Gastrocnemius medialis (tissue), 4 donors: ENCODE measurements at regions not wholly inside any gene's neighbourhood (a gene's known extent, or its start where the extent isn't known, plus 50 kb on each side); places are given as distances from the start of the nearest gene placed in this dataset.
"Not testable (repeated sequence)": the region's sequence is repeated elsewhere in the genome, so short reads cannot be mapped to it uniquely, and the experiment has no call there.

Experiments used
- ATAC-seq, 2 donors: fragments of 150-250 bp; one replicate each; pipeline ENCODE4 v1.9.1; 2016
- DNase-seq, 2 donors: peaks; one replicate each; pipeline ENCODE4 v3.0.0-alpha.2; 2019
- H3K27ac ChIP-seq, 4 donors: fragments of 200-600 bp; sonication (generic); 1 replicate in 1 of 4; 2 replicates in 3 of 4; pipeline ENCODE4 v1.5.1; 2016 to 2018; ENCODE audit warnings: mild to moderate bottlenecking in 2 of 4, moderate library complexity in 1 of 4
- H3K27me3 ChIP-seq, 3 donors: fragments of 200-600 bp; sonication (generic) in 2 of 3; 1 replicate in 1 of 3; 2 replicates in 2 of 3; pipeline versions ENCODE4 v1.5.1 to v1.6.0; 2016 to 2019; ENCODE audit warnings: mild to moderate bottlenecking in 1 of 3, moderate library complexity in 1 of 3
- H3K36me3 ChIP-seq, 2 donors: fragments of 200-600 bp; sonication (generic) in 1 of 2; one replicate each; pipeline ENCODE4 v1.5.1; 2017 to 2018
- H3K4me1 ChIP-seq, 2 donors: fragments of 200-600 bp; sonication (generic) in 1 of 2; one replicate each; pipeline ENCODE4 v1.5.1; 2016 to 2017; ENCODE audit warnings: mild to moderate bottlenecking in 2 of 2
- H3K4me3 ChIP-seq, 4 donors: fragments of 200-600 bp; sonication (generic) in 3 of 4; 1 replicate in 1 of 4; 2 replicates in 3 of 4; pipeline ENCODE4 v1.5.1; 2016 to 2019; ENCODE audit warnings: mild to moderate bottlenecking in 2 of 4
- H3K9me3 ChIP-seq, 3 donors: fragments of 200-600 bp; sonication (generic) in 2 of 3; 1 replicate in 1 of 3; 2 replicates in 2 of 3; pipeline ENCODE4 v1.5.1; 2016 to 2019
- POLR2A ChIP-seq, 2 donors: fragments of 450-650 bp; IDR thresholded peaks; one replicate each; pipeline ENCODE4 v1.6.1; 2017; ENCODE audit warnings: antibody characterized with exemption in 2 of 2, mild to moderate bottlenecking in 2 of 2, moderate library complexity in 2 of 2
- in situ Hi-C, 4 donors: fragments of 200-750 bp; cut with MboI; loops; one replicate each; pipeline versions ENCODE4 v1.15.0 to v1.8.0; 2017; ENCODE audit warnings: low sequenced_read_pairs in 4 of 4
- intact Hi-C: fragments of 100-400 bp; cut with DNase I; formaldehyde crosslinking; loops from one replicate; pipeline ENCODE4 v1.15.1; 2023; ENCODE audit warnings: low total_unique reads
- TF ChIP-seq, protein P1 (sequence below), 5 experiments: fragments of 450-650 bp in 3 of 5; fragments of 200-600 bp in 2 of 5; sonication (generic) in 2 of 5; IDR thresholded peaks in 4 of 5; conservative IDR thresholded peaks in 1 of 5; 1 replicate in 4 of 5; 2 replicates in 1 of 5; pipeline ENCODE4 v1.5.1; 2016 to 2019; ENCODE audit warnings: antibody characterized with exemption in 5 of 5, mild to moderate bottlenecking in 3 of 5, moderate library complexity in 3 of 5

DNA sequence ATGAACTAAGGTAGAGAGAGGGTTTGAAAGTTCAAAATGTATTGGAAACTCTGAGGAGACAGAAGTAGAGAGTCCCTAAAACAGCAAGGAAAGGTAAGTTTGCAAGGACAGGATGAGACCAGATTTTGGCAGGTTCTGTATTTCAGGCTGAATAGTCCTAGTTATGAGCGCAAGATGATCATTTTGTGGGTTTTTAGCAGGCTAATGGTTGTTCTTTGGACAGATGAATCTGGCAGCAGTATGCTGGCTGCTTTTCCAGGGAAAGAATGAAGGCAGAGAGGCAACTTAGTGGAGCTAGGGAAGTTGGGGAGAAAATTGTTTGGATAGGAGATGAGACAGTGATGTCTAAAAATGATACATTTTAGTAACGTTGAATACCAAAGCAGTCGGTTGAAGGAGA is 243.5 kb upstream of the NRIP1 start:
- in situ Hi-C loops: no loop called here
- Histone ChIP-seq H3K36me3 (no peaks in the 10 kb centered on the region), H3K27ac (no peak overlapping the region), H3K4me3 (no peak overlapping the region), H3K27me3 (no peaks in the 10 kb centered on the region), H3K4me1 (peaks cover 8 to 12% of the 10 kb centered on the region in 2 donors), H3K9me3 (no peaks in the 10 kb centered on the region)
- intact Hi-C loops: loop anchor here (10.0 kb wide), 1 partner anchor 244 kb away; the partner anchor contains the start of gene NRIP1
- no peak for TF ChIP-seq POLR2A (IDR thresholded peaks at IDR 0.05)
- TF ChIP-seq, protein P1, sequence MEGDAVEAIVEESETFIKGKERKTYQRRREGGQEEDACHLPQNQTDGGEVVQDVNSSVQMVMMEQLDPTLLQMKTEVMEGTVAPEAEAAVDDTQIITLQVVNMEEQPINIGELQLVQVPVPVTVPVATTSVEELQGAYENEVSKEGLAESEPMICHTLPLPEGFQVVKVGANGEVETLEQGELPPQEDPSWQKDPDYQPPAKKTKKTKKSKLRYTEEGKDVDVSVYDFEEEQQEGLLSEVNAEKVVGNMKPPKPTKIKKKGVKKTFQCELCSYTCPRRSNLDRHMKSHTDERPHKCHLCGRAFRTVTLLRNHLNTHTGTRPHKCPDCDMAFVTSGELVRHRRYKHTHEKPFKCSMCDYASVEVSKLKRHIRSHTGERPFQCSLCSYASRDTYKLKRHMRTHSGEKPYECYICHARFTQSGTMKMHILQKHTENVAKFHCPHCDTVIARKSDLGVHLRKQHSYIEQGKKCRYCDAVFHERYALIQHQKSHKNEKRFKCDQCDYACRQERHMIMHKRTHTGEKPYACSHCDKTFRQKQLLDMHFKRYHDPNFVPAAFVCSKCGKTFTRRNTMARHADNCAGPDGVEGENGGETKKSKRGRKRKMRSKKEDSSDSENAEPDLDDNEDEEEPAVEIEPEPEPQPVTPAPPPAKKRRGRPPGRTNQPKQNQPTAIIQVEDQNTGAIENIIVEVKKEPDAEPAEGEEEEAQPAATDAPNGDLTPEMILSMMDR (IDR thresholded peaks at IDR 0.05 in 4 of 5, conservative IDR thresholded peaks at IDR 0.05 in 1 of 5): no peak
- DNase-seq (no peak), ATAC-seq (no peak)

DNA sequence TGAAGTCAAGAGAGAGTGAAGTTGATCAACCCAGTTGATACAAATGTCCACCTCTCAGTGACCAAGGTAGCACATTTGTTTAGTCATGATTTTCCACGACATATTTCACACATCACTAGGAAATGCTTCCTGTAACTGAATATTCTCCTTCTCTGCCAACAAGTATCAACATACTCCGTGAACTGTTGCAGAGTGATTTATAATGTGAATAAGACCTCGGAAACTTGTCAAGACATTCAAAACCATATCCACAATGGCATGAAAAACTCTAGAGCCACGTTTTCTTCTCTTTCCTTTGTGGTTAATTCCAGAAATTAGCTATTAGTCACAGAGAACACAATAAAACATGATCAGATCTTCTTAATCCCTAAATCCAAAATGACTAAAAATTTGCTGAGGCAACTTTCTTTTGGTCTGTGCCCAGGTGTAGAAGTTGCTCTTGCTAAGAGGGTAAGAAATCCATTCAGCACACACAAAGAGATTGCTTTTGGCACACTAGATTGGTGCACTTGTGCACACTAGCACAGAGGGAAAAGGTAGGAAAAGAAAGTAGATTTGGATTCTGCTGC is 244.3 kb upstream of the NRIP1 start:
- H3K36me3 ChIP-seq: no peaks in the 10 kb centered on the region
- H3K27ac ChIP-seq: peak overlapping the region in 1 of 4 donors; percentile 22
- H3K4me3 ChIP-seq: no peak overlapping the region
- peaks cover 8 to 12% of the 10 kb centered on the region in 2 donors for H3K4me1 ChIP-seq
- intact Hi-C loops (loop anchor here (10.0 kb wide), 1 partner anchor 244 kb away; the partner anchor contains the start of gene NRIP1), in situ Hi-C loops (no loop called here)
- H3K27me3 ChIP-seq: no peaks in the 10 kb centered on the region
- ATAC-seq (peak; percentile 81 to 94), DNase-seq (no peak)
- no peaks in the 10 kb centered on the region for H3K9me3 ChIP-seq
- TF ChIP-seq, protein P1 (IDR thresholded peaks at IDR 0.05 in 4 of 5, conservative IDR thresholded peaks at IDR 0.05 in 1 of 5): no peak
- TF ChIP-seq POLR2A (IDR thresholded peaks at IDR 0.05): no peak

DNA sequence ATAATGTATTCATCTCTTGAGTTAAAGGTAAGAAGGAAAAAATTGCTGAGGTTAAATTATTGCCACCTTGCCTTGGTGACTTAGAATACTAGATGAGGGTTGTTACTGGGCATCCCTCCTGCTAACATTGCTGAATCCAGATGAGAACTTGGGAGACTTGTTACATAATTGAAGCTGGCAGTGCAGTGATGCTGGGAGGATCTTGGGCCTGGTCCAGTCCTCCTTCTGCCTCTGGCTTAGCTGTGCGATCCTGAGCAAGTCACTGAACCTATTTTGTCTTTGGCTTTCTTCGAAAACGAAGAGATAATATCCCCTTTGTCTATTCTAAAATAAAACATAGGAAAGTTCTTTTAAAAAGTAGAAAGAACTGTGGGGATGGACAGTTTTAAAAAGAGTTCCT is 244.9 kb upstream of the NRIP1 start:
- Histone ChIP-seq H3K27me3 (no peaks in the 10 kb centered on the region), H3K36me3 (no peaks in the 10 kb centered on the region), H3K4me3 (no peak overlapping the region), H3K9me3 (no peaks in the 10 kb centered on the region), H3K4me1 (peaks cover 8 to 12% of the 10 kb centered on the region in 2 donors), H3K27ac (no peak overlapping the region)
- intact Hi-C loops (loop anchor here (10.0 kb wide), 1 partner anchor 245 kb away; the partner anchor contains the start of gene NRIP1), in situ Hi-C loops (no loop called here)
- TF ChIP-seq POLR2A (IDR thresholded peaks at IDR 0.05): no peak
- TF ChIP-seq, protein P1 (IDR thresholded peaks at IDR 0.05 in 4 of 5, conservative IDR thresholded peaks at IDR 0.05 in 1 of 5): no peak
- DNase-seq (peak; percentile 17 to 63), ATAC-seq (peak; percentile 71 to 85)

DNA sequence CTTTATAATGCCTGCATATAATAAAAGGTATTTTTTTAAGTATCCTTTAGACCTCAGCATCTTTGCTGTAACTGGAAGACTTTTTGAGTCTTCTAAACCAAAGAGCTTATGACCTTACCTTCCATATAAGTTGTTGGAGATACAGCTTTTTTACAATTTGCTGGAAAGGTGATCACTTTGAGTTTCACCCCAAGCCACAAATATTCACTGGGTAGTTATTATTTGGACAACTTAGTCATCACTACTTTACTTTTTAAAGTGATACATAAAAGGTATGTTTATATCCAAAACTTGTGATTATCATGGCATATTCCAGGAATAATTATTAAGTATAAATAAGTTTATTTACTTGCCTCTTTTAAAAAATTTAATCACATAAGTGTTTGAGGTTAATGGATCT is 246.7 kb upstream of the NRIP1 start:
- ATAC-seq: no peak
- Histone ChIP-seq H3K4me1 (peaks cover 8 to 12% of the 10 kb centered on the region in 2 donors), H3K4me3 (no peak overlapping the region), H3K9me3 (no peaks in the 10 kb centered on the region), H3K27ac (no peak overlapping the region), H3K27me3 (no peaks in the 10 kb centered on the region), H3K36me3 (no peaks in the 10 kb centered on the region)
- no peak for DNase-seq
- TF ChIP-seq, protein P1 (IDR thresholded peaks at IDR 0.05 in 4 of 5, conservative IDR thresholded peaks at IDR 0.05 in 1 of 5): no peak
- TF ChIP-seq POLR2A (IDR thresholded peaks at IDR 0.05): no peak
- in situ Hi-C loops (no loop called here), intact Hi-C loops (no loop called here)

DNA sequence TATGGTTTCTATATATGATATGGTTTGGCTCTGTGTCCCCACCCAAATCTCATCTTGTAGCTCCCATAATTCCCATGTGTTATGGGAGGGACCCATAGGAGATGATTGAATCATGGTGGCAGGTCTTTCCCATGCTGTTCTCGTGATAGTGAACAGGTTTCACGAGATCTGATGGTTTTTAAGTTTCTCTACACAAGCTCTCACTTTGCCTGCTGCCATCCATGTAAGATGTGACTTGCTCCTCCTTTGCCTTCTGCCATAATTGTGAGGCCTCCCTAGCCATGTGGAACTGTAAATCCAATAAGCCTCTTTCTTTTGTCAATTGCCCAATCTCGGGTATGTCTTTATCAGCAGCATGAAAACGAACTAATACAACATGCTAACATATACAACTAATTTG is 252.2 kb upstream of the NRIP1 start:
- H3K27me3 ChIP-seq, H3K27ac ChIP-seq, H3K9me3 ChIP-seq, H3K4me1 ChIP-seq, DNase-seq, ATAC-seq, H3K36me3 ChIP-seq, H3K4me3 ChIP-seq, in situ Hi-C loops: not testable (repeated sequence)
- intact Hi-C loops: loop anchor here (1.0 kb wide), 1 partner anchor 23 kb away; no protein-coding TSS in a partner anchor
